CD14-positive monocyte (primary cell): ENCODE measurements at regions not wholly inside any gene's neighbourhood (a gene's known extent, or its start where the extent isn't known, plus 50 kb on each side); places are given as distances from the start of the nearest gene placed in this dataset.

ENCODE experiments used
- DNase-seq, 3 donors: peaks; one replicate each; pipeline ENCODE4 v3.0.0-alpha.2; 2011 to 2022
- H2AFZ ChIP-seq: 2 replicates; pipeline ENCODE4 v1.6.0; 2012; ENCODE audit warnings: mild to moderate bottlenecking, low read depth, low read length, inconsistent platforms; ENCODE audit not compliant: insufficient read depth, poor library complexity, severe bottlenecking
- H3K27ac ChIP-seq, 2 donors: 1 replicate in 1 of 2; 2 replicates in 1 of 2; pipeline ENCODE4 v1.5.1; 2012 to 2013; ENCODE audit warnings: low read length in 2 of 2, control low read depth in 1 of 2, inconsistent platforms in 1 of 2, low read depth in 1 of 2, mild to moderate bottlenecking in 1 of 2
- H3K27me3 ChIP-seq, 2 donors: one replicate each; pipeline versions ENCODE4 v1.6.0 to v1.6.1; 2011 to 2013; ENCODE audit warnings: low read length in 2 of 2; ENCODE audit not compliant: control insufficient read depth in 2 of 2, insufficient read depth in 2 of 2
- H3K36me3 ChIP-seq, 2 donors: replicated peaks in 1 of 2; 1 replicate in 1 of 2; 2 replicates in 1 of 2; pipeline versions ENCODE4 v1.5.1 to v1.6.1; 2012 to 2013; ENCODE audit warnings: low read length in 2 of 2, control low read depth in 1 of 2, inconsistent platforms in 1 of 2, mild to moderate bottlenecking in 1 of 2; ENCODE audit not compliant: insufficient read depth in 2 of 2, control insufficient read depth in 1 of 2
- H3K4me1 ChIP-seq, 2 donors: 1 replicate in 1 of 2; 2 replicates in 1 of 2; pipeline versions ENCODE4 v1.5.1 to v1.6.1; 2012 to 2013; ENCODE audit warnings: low read length in 2 of 2, control low read depth in 1 of 2, inconsistent platforms in 1 of 2, mild to moderate bottlenecking in 1 of 2, moderate library complexity in 1 of 2; ENCODE audit not compliant: insufficient read depth in 2 of 2, control insufficient read depth in 1 of 2
- H3K4me2 ChIP-seq: replicated peaks from 2 replicates; pipeline ENCODE3; 2012; ENCODE audit warnings: low read length, moderate library complexity, mild to moderate bottlenecking; ENCODE audit not compliant: poor library complexity, severe bottlenecking; ENCODE audit errors: extremely low read depth
- H3K4me3 ChIP-seq, 3 experiments: fragments of 200-600 bp in 1 of 3; sonication (generic) in 1 of 3; replicated peaks in 1 of 3; 1 replicate in 2 of 3; 2 replicates in 1 of 3; pipeline ENCODE4 v1.5.1; 2011 to 2013; ENCODE audit warnings: low read length in 3 of 3, mild to moderate bottlenecking in 3 of 3, control low read depth in 2 of 3, low read depth in 2 of 3, inconsistent platforms in 1 of 3, moderate library complexity in 1 of 3
- H3K79me2 ChIP-seq: 2 replicates; pipeline ENCODE4 v1.6.0; 2012; ENCODE audit warnings: mild to moderate bottlenecking, control low read depth, inconsistent platforms, low read length, moderate library complexity; ENCODE audit not compliant: insufficient read depth
- H3K9ac ChIP-seq: 2 replicates; pipeline ENCODE4 v1.6.0; 2017; ENCODE audit warnings: low read length, mild to moderate bottlenecking; ENCODE audit not compliant: insufficient read depth, poor library complexity, severe bottlenecking
- H3K9me3 ChIP-seq, 2 donors: replicated peaks in 1 of 2; 1 replicate in 1 of 2; 2 replicates in 1 of 2; pipeline versions ENCODE4 v1.5.1 to v1.6.1; 2012 to 2013; ENCODE audit warnings: low read length in 2 of 2, control low read depth in 1 of 2; ENCODE audit not compliant: control insufficient read depth in 1 of 2, insufficient read depth in 1 of 2
- H4K20me1 ChIP-seq: 2 replicates; pipeline ENCODE4 v1.6.0; 2012; ENCODE audit warnings: mild to moderate bottlenecking, low read length, control low read depth, moderate library complexity; ENCODE audit not compliant: insufficient read depth
- H3K27ac Mint-ChIP-seq, 7 donors: one replicate each; pipeline ENCODE4 v1.8.0; 2020; ENCODE audit warnings: mild to moderate bottlenecking in 7 of 7, mixed read lengths in 7 of 7, moderate library complexity in 6 of 7, inconsistent platforms in 2 of 7
- H3K27me3 Mint-ChIP-seq, 3 donors: one replicate each; pipeline ENCODE4 v1.8.0; 2021 to 2022; ENCODE audit warnings: low read depth in 3 of 3, mild to moderate bottlenecking in 3 of 3, mixed read lengths in 3 of 3, moderate library complexity in 3 of 3, inconsistent platforms in 1 of 3
- H3K36me3 Mint-ChIP-seq, 2 donors: one replicate each; pipeline ENCODE4 v1.8.0; 2020; ENCODE audit warnings: mixed read lengths in 2 of 2, inconsistent platforms in 1 of 2, mild to moderate bottlenecking in 1 of 2
- H3K4me1 Mint-ChIP-seq: one replicate; pipeline ENCODE4 v1.8.0; 2020; ENCODE audit warnings: mild to moderate bottlenecking, mixed read lengths
- H3K4me3 Mint-ChIP-seq, 2 donors: one replicate each; pipeline ENCODE4 v1.8.0; 2020; ENCODE audit warnings: mild to moderate bottlenecking in 2 of 2, mixed read lengths in 2 of 2, moderate library complexity in 1 of 2
- H3K9me3 Mint-ChIP-seq, 7 donors: one replicate each; pipeline ENCODE4 v1.8.0; 2020 to 2022; ENCODE audit warnings: mixed read lengths in 7 of 7, mild to moderate bottlenecking in 6 of 7, moderate library complexity in 6 of 7, inconsistent platforms in 2 of 7
- WGBS: methylation state at CpG from one replicate; pipeline ENCODE4 v1.1.5; 2013; ENCODE audit warnings: missing lambda C conversion rate; ENCODE audit not compliant: insufficient coverage; 5-methylcytosine and 5-hydroxymethylcytosine counted together
- intact Hi-C, 2 donors: fragments of 100-400 bp; cut with micrococcal nuclease; formaldehyde crosslinking; loops; one replicate each; pipeline versions ENCODE4 v1.15.0 to v1.15.1; 2023
- TF ChIP-seq, protein P1 (sequence below): fragments of 200-600 bp; IDR thresholded peaks from one replicate; pipeline ENCODE4 v1.8.0; 2022; ENCODE audit warnings: antibody characterized with exemption, mild to moderate bottlenecking

DNA sequence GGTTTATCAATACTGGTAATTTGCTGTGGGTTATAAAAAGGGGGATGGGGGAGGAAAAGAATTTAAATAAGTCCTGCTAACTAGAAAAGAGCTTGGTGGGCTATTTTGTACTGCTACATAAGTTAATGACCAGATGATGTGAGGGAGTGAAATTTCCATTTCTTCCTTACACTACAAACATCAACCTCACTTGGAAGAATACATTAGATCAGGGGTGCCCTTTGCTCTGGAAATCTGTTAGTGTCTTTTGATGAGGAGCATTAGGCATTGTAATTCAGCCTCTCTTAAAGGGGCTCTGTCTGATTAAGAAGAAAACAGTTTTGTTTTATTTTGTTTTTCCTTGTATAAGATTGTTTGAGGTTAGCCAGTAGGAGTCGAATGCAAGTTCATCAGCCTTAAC, 576.4 kb upstream of the TBL1XR1 start:
- TF ChIP-seq, protein P1, sequence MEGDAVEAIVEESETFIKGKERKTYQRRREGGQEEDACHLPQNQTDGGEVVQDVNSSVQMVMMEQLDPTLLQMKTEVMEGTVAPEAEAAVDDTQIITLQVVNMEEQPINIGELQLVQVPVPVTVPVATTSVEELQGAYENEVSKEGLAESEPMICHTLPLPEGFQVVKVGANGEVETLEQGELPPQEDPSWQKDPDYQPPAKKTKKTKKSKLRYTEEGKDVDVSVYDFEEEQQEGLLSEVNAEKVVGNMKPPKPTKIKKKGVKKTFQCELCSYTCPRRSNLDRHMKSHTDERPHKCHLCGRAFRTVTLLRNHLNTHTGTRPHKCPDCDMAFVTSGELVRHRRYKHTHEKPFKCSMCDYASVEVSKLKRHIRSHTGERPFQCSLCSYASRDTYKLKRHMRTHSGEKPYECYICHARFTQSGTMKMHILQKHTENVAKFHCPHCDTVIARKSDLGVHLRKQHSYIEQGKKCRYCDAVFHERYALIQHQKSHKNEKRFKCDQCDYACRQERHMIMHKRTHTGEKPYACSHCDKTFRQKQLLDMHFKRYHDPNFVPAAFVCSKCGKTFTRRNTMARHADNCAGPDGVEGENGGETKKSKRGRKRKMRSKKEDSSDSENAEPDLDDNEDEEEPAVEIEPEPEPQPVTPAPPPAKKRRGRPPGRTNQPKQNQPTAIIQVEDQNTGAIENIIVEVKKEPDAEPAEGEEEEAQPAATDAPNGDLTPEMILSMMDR = no peak
- Histone ChIP-seq H3K27me3 (no peaks in the 10 kb centered on the region), H3K9me3 (peaks cover 0 to under 1% of the 10 kb centered on the region in 2 donors), H3K4me1 (peaks cover 28 to 36% of the 10 kb centered on the region in 2 donors), H4K20me1 (no peaks in the 10 kb centered on the region), H3K9ac (no peak overlapping the region), H3K79me2 (no peaks in the 10 kb centered on the region), H3K27ac (no peak overlapping the region), H3K4me3 (no peak overlapping the region), H2AFZ (no peak overlapping the region), H3K4me2 (no peak overlapping the region), H3K36me3 (no peaks in the 10 kb centered on the region)
- DNase-seq = no peak
- Mint-ChIP-seq H3K4me3 (no peak overlapping the region), H3K4me1 (peaks cover 48% of the 10 kb centered on the region), H3K36me3 (no peaks in the 10 kb centered on the region), H3K27ac (no peak overlapping the region), H3K9me3 (peaks cover under 1 to 9% (median 6%) of the 10 kb centered on the region in 7 donors), H3K27me3 (peaks cover 0 to 3% (median 0%) of the 10 kb centered on the region in 3 donors)
- WGBS = no CpG with 5 or more reads among the region's 1 CpG
- intact Hi-C loops = loop anchor here in 1 of 2 donors (10.0 kb wide), 1 partner anchor 409 kb away; no protein-coding TSS in a partner anchor

DNA sequence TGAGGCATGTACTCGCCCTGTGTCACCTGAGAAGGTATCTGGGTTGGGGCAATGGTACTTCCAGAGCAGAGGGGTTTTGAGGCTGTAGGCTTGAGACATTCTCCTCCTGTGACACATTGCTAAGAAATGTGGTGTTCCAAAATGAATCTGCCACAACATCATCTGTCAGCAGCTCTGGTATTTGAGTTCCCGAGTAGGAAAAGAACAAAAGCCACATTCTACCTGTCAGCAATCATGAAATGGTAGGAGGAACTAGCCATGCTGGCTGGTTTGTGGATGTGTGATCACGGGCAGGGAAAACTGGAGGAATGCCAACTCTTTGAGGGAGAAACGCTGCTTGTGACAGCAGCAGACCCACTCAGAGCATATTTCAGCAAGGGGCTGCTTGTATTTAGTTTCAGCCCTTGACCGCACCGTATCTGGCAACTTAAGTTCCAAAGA, 579.4 kb upstream of the TBL1XR1 start:
- Histone ChIP-seq H4K20me1 (no peaks in the 10 kb centered on the region), H3K9ac (no peak overlapping the region), H3K9me3 (no peaks in the 10 kb centered on the region), H3K27me3 (no peaks in the 10 kb centered on the region), H2AFZ (peak overlapping the region; percentile 16), H3K4me1 (peaks cover 43 to 56% of the 10 kb centered on the region in 2 donors), H3K36me3 (no peaks in the 10 kb centered on the region), H3K79me2 (no peaks in the 10 kb centered on the region), H3K4me3 (no peak overlapping the region), H3K4me2 (no peak overlapping the region), H3K27ac (no peak overlapping the region)
- H3K4me3 Mint-ChIP-seq = no peak overlapping the region
- TF ChIP-seq, protein P1 = no peak
- no peak overlapping the region for H3K27ac Mint-ChIP-seq
- H3K9me3 Mint-ChIP-seq = peaks cover 0 to 3% (median 0%) of the 10 kb centered on the region in 7 donors
- WGBS = 10% methylated on average over 2 of the region's 6 CpGs
- peaks cover 63% of the 10 kb centered on the region for H3K4me1 Mint-ChIP-seq
- H3K36me3 Mint-ChIP-seq = no peaks in the 10 kb centered on the region
- DNase-seq = no peak
- peaks cover 0 to 3% (median 0%) of the 10 kb centered on the region in 3 donors for H3K27me3 Mint-ChIP-seq
- intact Hi-C loops = loop anchor here in 1 of 2 donors (10.0 kb wide), 1 partner anchor 412 kb away; no protein-coding TSS in a partner anchor
